Esophagus squamous epithelium (tissue), 5 donors: ENCODE measurements at regions not wholly inside any gene's neighbourhood (a gene's known extent, or its start where the extent isn't known, plus 50 kb on each side); places are given as distances from the start of the nearest gene placed in this dataset.

Source experiments
- DNase-seq: peaks from one replicate; lab custom pipeline; 2025; lab: John Stamatoyannopoulos, UW
- H3K27ac ChIP-seq, 4 donors: fragments of 200-600 bp; sonication (generic); one replicate each; pipeline ENCODE4 v1.5.1; 2016 to 2019; ENCODE audit warnings: mild to moderate bottlenecking in 1 of 4
- H3K27me3 ChIP-seq, 4 donors: fragments of 200-600 bp; sonication (generic); 1 replicate in 3 of 4; 2 replicates in 1 of 4; pipeline versions ENCODE4 v1.5.1 to v1.6.0; 2017 to 2021; ENCODE audit warnings: antibody characterized with exemption in 1 of 4
- H3K36me3 ChIP-seq, 3 donors: fragments of 200-600 bp; sonication (generic); one replicate each; pipeline ENCODE4 v1.5.1; 2016 to 2019
- H3K4me1 ChIP-seq, 3 donors: fragments of 200-600 bp; sonication (generic); one replicate each; pipeline ENCODE4 v1.5.1; 2017 to 2019
- H3K4me3 ChIP-seq, 4 donors: fragments of 200-600 bp; sonication (generic); 1 replicate in 3 of 4; 2 replicates in 1 of 4; pipeline ENCODE4 v1.5.1; 2016 to 2019; ENCODE audit warnings: mild to moderate bottlenecking in 2 of 4, moderate library complexity in 1 of 4
- H3K9me3 ChIP-seq, 3 donors: fragments of 200-600 bp; sonication (generic); one replicate each; pipeline ENCODE4 v1.5.1; 2016 to 2019
- CTCF ChIP-seq, 6 experiments: fragments of 450-650 bp in 4 of 6; fragments of 200-600 bp in 2 of 6; sonication (generic) in 2 of 6; IDR thresholded peaks; one replicate each; pipeline ENCODE4 v1.5.1; 2016 to 2019; ENCODE audit warnings: antibody characterized with exemption in 6 of 6, mild to moderate bottlenecking in 4 of 6, moderate library complexity in 4 of 6
- POLR2A ChIP-seq, 4 donors: fragments of 450-650 bp; IDR thresholded peaks; one replicate each; pipeline ENCODE4 v1.6.1; 2017; ENCODE audit warnings: antibody characterized with exemption in 4 of 4, mild to moderate bottlenecking in 4 of 4, moderate library complexity in 3 of 4
- WGBS, 2 donors: methylation state at CpG; one replicate each; pipeline ENCODE4 v1.1.5; 2018; 5-methylcytosine and 5-hydroxymethylcytosine counted together
- intact Hi-C: fragments of 100-400 bp; cut with DNase I; formaldehyde crosslinking; loops from one replicate; pipeline ENCODE4 v1.15.0; 2022
- donor health status: DM: yes; HTN: yes; CAD: no.

- Histone ChIP-seq H3K4me1 (no peaks in the 10 kb centered on the region), H3K27ac (no peak overlapping the region), H3K9me3 (no peaks in the 10 kb centered on the region), H3K4me3 (no peak overlapping the region), H3K36me3 (no peaks in the 10 kb centered on the region), H3K27me3 (peaks cover 0 to 69% (median 0%) of the 10 kb centered on the region in 4 donors)
- TF ChIP-seq CTCF (IDR thresholded peaks at IDR 0.05) (no peak), POLR2A (IDR thresholded peaks at IDR 0.05) (no peak)
- intact Hi-C loops = no loop called here
- no peak for DNase-seq
- 65 to 66% methylated on average over 4 of the region's 4 CpGs for WGBS, 2 donors
These were observed 70.5 kb upstream of the FOXB1 start for GRCh38 chr15:59933607-59934006.

- 90 to 96% methylated on average over 7 of the region's 7 CpGs for WGBS, 2 donors
- no peak overlapping the region for H3K27ac ChIP-seq
- H3K4me3 ChIP-seq = no peak overlapping the region
- intact Hi-C loops = no loop called here
- TF ChIP-seq CTCF (IDR thresholded peaks at IDR 0.05) (no peak), POLR2A (IDR thresholded peaks at IDR 0.05) (no peak)
- no peak for DNase-seq
- peaks cover 0 to 76% (median 0%) of the 10 kb centered on the region in 4 donors for H3K27me3 ChIP-seq
- no peaks in the 10 kb centered on the region for H3K36me3 ChIP-seq
- no peaks in the 10 kb centered on the region for H3K4me1 ChIP-seq
- H3K9me3 ChIP-seq = no peaks in the 10 kb centered on the region
These were observed 72.4 kb upstream of the FOXB1 start for GRCh38 chr15:59931646-59932261.

- WGBS, 2 donors = 69 to 75% methylated on average over 6 to 8 of the region's 8 CpGs
These were observed 79.1 kb upstream of the FOXB1 start for GRCh38 chr15:59924812-59925522.

GRCh38 chr15:59924096-59924495 lies 80.0 kb upstream of the FOXB1 start:
- 64 to 66% methylated on average over 6 of the region's 6 CpGs for WGBS, 2 donors
- intact Hi-C loops = no loop called here
- no peaks in the 10 kb centered on the region for H3K36me3 ChIP-seq
- no peak overlapping the region for H3K4me3 ChIP-seq
- peaks cover 0 to 5% (median 2%) of the 10 kb centered on the region in 3 donors for H3K4me1 ChIP-seq
- TF ChIP-seq POLR2A (IDR thresholded peaks at IDR 0.05) = no peak
- TF ChIP-seq CTCF (IDR thresholded peaks at IDR 0.05) = no peak
- DNase-seq = no peak
- H3K9me3 ChIP-seq = no peaks in the 10 kb centered on the region
- peaks cover 0 to 67% (median 0%) of the 10 kb centered on the region in 4 donors for H3K27me3 ChIP-seq
- no peak overlapping the region for H3K27ac ChIP-seq

More at GRCh38 chr15:59924812-59925522, 79.1 kb upstream of the FOXB1 start:
- Histone ChIP-seq H3K27ac (no peak overlapping the region), H3K36me3 (no peaks in the 10 kb centered on the region), H3K4me3 (no peak overlapping the region), H3K4me1 (no peaks in the 10 kb centered on the region), H3K27me3 (peaks cover 0 to 69% (median 0%) of the 10 kb centered on the region in 4 donors), H3K9me3 (no peaks in the 10 kb centered on the region)
- DNase-seq = no peak
- intact Hi-C loops = no loop called here
- TF ChIP-seq CTCF (IDR thresholded peaks at IDR 0.05) = no peak
- no peak for TF ChIP-seq POLR2A (IDR thresholded peaks at IDR 0.05)

GRCh38 chr15:59923508-59923907 lies 80.6 kb upstream of the FOXB1 start:
- DNase-seq = no peak
- no peaks in the 10 kb centered on the region for H3K36me3 ChIP-seq
- 81 to 83% methylated on average over 4 of the region's 4 CpGs for WGBS, 2 donors
- no peak overlapping the region for H3K27ac ChIP-seq
- no peak overlapping the region for H3K4me3 ChIP-seq
- H3K9me3 ChIP-seq = no peaks in the 10 kb centered on the region
- intact Hi-C loops = no loop called here
- peaks cover 0 to 62% (median 0%) of the 10 kb centered on the region in 4 donors for H3K27me3 ChIP-seq
- no peak for TF ChIP-seq CTCF (IDR thresholded peaks at IDR 0.05)
- no peak for TF ChIP-seq POLR2A (IDR thresholded peaks at IDR 0.05)
- peaks cover 0 to 5% (median 2%) of the 10 kb centered on the region in 3 donors for H3K4me1 ChIP-seq
